ENCODE measurements at regions not wholly inside any gene's neighbourhood (a gene's known extent, or its start where the extent isn't known, plus 50 kb on each side); places are given as distances from the start of the nearest gene placed in this dataset.

GRCh38 chr3:168862466-168862865, 766.7 kb upstream of the GOLIM4 start:
- no peak overlapping the region for H3K14ac ChIP-seq (replicated peaks; ENCODE audit: low read depth, low read length)
- no peak overlapping the region for H2AK9ac ChIP-seq (replicated peaks; ENCODE audit: low read depth, low read length, poor library complexity)
- no peak overlapping the region for H3K56ac ChIP-seq (ENCODE audit: extremely low read depth, insufficient read depth, low read length)
- no peaks in the 10 kb centered on the region for H3K27me3 ChIP-seq (ENCODE audit: control insufficient read depth, insufficient read depth, low read length)
- no CpG with 5 or more reads among the region's 1 CpG for WGBS, 2 experiments (ENCODE audit: extremely low coverage in 2 of 2, insufficient read length in 1 of 2)
- no peaks in the 10 kb centered on the region for H3K36me3 ChIP-seq (ENCODE audit: control insufficient read depth, insufficient read depth, low read length)
- no peak overlapping the region for H4K8ac ChIP-seq (ENCODE audit: low read depth in 2 of 2, low read length in 2 of 2)
- H2AK5ac ChIP-seq (ENCODE audit: low read depth, low read length): no peak overlapping the region
- no TSS peak for BruUV-seq (replicated peaks)
- H3K23ac ChIP-seq (ENCODE audit: low read depth, low read length): no peak overlapping the region
- H3K27ac ChIP-seq (ENCODE audit: insufficient read depth, low read length): no peak overlapping the region
- H3K9me1 ChIP-seq (ENCODE audit: insufficient read depth, low read length): no peaks in the 10 kb centered on the region
- H2BK15ac ChIP-seq (ENCODE audit: low read depth, low read length): no peak overlapping the region
- no peak for TF ChIP-seq BHLHE40 (IDR thresholded peaks at IDR 0.05; ENCODE audit: low read depth, low read length)
- TF ChIP-seq FOS (IDR thresholded peaks at IDR 0.05; ENCODE audit: low read depth, low read length): no peak
- no peak for TF ChIP-seq CEBPB (IDR thresholded peaks at IDR 0.05; ENCODE audit: low read depth, low read length)
- TF ChIP-seq SMC3 (IDR thresholded peaks at IDR 0.05; ENCODE audit: low read depth, low read length): no peak
- no peak overlapping the region for H3K4me2 ChIP-seq (ENCODE audit: low read depth, low read length)
- H3K79me1 ChIP-seq (ENCODE audit: low read depth in 1 of 2, low read length in 2 of 2): no peaks in the 10 kb centered on the region
- no peak overlapping the region for H3K4ac ChIP-seq (ENCODE audit: low read depth, low read length)
- no peak overlapping the region for H3K9ac ChIP-seq (ENCODE audit: low read depth, low read length)
- no peak overlapping the region for H4K5ac ChIP-seq (ENCODE audit: low read depth, low read length)
- H3K9me3 ChIP-seq (ENCODE audit: control insufficient read depth, insufficient read depth, low read length): no peaks in the 10 kb centered on the region
- intact Hi-C loops (cut with micrococcal nuclease): no loop called here
- no peak overlapping the region for H2BK5ac ChIP-seq (ENCODE audit: low read depth, low read length, poor library complexity, severe bottlenecking)
- in situ Hi-C loops (cut with MboI; ENCODE audit: low sequenced_read_pairs): loop anchor here (10.0 kb wide), 1 partner anchor 812 kb away; no protein-coding TSS in a partner anchor
- ATAC-seq (ENCODE audit: low read depth) (no peak), DNase-seq (no peak)
- dilution Hi-C loops (cut with HindIII; ENCODE audit: low sequenced_read_pairs, unreplicated experiment): no loop called here
- H4K91ac ChIP-seq (ENCODE audit: insufficient read depth, low read depth, low read length): no peak overlapping the region
- no peaks in the 10 kb centered on the region for H4K20me1 ChIP-seq (ENCODE audit: insufficient read depth, low read length)
- H2BK20ac ChIP-seq (ENCODE audit: low read depth, low read length): no peak overlapping the region
- POLR2A ChIA-PET (ENCODE audit: unreplicated experiment): no interaction called here
- H2BK120ac ChIP-seq (ENCODE audit: low read depth, low read length): no peak overlapping the region
- no peak overlapping the region for H3K4me3 ChIP-seq (ENCODE audit: insufficient read depth, low read depth, low read length)
- CTCF ChIA-PET: interaction anchor here (0.6 kb wide), 1 partner anchor 32 kb away, joined by 4 read pairs; no protein-coding TSS in a partner anchor
- H2AFZ ChIP-seq (replicated peaks; ENCODE audit: low read length, poor library complexity): no peak overlapping the region
- no peaks in the 10 kb centered on the region for H3K4me1 ChIP-seq (ENCODE audit: control insufficient read depth, insufficient read depth, low read length)
- no peak overlapping the region for H3K18ac ChIP-seq (ENCODE audit: low read depth, low read length)
